Stromal cell of bone marrow (primary cell): ENCODE measurements at regions not wholly inside any gene's neighbourhood (a gene's known extent, or its start where the extent isn't known, plus 50 kb on each side); places are given as distances from the start of the nearest gene placed in this dataset.
"Not testable (repeated sequence)": the region's sequence is repeated elsewhere in the genome, so short reads cannot be mapped to it uniquely, and the experiment has no call there.

Experiments
- DNase-seq: peaks from one replicate; pipeline ENCODE4 v3.0.0-alpha.2; 2012; ENCODE audit warnings: low read depth

DNA sequence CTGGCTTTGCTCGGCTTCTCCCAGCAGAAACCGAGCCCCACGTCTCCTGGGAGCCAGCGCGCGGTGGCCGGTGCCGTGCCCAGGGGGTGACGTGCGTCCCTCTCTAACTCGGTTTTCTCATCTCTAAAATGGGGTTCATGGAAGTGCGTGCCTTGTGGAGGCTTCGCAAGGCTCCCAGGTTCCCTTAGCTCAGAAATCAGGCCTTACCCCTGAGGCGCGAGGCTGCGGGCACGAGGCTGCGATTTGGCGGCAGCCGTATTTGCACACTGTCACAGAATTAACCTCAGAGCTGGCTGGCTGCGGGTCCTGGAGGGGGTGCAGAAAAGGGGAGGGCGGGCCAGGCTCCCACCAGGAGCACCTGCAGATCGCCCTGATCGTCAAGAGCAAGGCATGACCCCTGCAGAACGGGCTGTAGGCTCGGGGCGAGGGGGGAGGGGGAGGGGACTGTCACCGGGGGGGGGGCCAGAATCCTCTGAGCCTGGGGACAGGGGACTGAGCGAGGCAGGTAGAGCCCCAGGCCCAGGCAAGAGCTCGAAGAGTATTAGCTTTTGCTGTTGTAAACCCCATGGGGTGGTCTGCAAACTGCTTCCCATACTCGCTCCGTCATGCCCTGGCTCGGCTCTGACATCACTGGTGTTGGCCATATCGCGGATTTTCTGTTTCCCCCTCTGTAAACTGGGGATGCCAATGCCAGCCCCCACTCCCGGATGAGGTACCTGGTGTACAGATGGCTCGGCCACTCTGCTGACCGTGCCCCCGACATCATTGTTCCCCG, 62.2 kb downstream of the CCNE1 start:
- DNase-seq, result no peak

DNA sequence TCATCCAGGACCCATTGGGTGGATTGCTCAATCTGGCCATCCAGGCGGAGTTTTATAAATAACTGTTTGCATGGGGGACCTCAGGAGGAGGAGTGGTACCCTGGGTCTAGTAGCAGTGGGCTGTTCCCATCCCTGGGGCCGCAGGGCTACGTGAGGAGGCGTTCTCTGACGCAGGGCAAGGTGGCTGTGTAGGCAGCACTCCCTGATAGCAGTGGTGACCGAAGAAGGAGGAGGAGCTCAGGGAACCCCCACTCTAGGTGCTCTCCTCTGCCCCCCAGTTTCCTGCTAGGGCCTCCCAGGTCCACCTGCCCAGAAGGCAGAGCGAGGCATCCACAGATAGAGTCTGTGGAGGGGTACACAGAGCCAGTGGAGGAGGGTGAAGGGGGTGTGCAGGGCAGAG, 64.1 kb downstream of the CCNE1 start:
- no peak for DNase-seq

DNA sequence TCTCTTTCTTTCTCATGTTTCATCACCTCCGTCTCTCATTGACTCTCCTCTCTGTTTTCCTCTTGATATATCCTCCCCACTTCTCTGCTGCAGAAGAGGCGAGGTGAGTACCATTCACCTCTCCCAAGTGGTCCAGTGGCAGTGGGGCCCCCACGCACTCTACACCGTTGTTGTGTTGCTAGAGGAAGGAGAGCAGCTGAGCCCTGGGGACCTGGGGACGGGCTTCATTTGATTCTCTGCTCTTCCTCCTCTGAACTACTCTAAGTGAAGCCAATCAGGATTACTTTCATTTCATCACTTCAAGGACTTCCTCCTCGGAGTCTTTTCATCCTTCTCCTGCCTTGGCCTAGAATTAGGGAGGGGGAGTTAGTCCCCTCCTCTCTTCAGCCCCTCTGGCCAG, 64.6 kb downstream of the CCNE1 start:
- no peak for DNase-seq

DNA sequence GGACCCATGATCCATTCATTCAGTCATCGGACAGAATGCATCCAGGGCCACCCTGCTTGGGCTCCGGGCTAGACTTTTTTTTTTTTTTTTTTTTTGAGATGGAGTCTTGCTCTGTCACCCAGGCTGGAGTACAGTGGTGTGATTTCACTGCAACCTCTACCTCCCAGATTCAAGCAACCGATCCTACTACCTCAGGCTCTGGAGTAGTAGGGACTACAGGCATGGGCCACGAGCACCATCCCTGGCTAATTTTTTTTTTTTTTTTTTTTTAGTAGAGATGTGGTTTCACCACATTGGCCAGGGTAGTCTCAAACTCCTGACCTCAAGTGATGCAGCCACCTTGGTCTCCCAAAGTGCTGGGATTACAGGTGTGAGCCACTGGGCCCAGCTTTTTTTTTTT, 65.1 kb downstream of the CCNE1 start:
- DNase-seq, result not testable (repeated sequence)

DNA sequence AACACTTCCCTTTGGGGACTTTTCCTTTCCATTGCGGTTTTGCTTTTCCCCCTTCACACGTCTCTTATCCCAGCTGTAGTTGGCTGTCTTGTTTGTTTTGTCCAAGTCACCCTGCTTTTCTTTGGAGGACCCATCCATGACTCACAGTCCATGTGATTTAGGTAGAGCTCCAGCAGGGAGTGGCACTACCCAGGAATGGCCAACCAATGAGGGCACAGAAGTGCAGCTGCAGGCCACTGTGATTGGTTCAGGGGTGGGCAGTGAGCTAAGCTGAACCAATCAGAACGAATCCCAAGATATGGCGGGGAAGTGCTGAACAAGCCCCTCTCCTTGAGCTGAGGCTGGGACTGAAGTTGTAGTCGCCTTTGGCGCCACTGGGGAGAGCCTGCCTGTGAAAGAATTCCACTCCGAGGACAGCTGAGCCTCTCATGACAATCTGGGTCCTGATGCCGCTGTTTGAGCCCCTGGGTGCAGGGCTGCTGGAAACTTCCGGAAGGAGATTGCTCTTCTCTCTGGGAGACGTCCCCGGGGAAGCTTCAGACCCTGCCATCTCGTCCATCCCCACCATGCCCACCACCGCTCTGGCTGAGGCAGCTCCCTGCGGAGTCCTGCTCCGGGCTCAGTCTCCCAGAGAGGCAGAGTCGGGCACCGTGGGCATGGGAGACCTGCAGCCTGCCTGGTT, 62.9 kb upstream of the URI1 start:
- DNase-seq, result peak; percentile 39

DNA sequence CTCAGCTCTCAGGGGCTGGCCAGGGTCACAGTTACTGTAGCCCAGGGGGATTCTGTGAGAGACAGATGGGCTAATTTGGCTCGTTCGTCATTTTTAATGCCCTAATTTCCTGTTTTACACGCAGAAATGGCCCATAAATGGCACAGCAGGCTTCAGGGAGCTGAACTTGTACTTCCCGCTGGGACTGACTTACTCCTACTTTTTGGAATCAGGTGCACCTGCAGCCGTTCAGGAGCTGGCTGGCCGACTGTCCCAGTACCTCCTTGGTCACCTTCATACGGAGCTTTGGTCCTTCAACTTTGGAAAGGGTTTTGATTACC, 62.4 kb upstream of the URI1 start:
- DNase-seq, result no peak

DNA sequence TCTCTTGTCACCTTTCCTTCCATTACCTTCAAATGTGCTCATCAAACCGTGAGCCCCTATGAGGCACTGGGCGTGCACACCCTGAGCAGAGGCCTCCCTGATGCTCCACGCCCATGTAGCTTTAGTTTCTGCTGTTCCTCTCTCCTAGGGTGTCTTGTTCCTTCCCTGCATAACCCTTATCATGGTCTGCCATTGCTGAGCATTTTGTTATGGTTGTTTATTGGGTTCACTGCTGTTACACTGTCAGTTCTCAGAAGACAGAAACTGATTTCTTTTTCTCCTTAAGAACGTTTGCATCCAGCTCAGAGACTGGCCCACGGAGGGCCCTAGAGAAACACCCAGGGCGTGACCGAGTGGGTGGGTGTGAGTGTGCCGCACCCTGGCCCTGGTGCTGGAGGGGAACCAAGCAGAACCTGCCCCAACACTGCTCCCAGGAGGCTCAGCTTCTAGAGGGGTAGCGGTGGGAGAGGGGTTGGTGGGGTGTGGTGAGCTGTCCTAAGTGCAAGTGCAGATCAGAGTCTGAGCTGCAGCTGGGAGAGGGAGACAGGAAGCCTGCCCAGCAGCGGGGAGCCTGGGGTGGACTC, 61.4 kb upstream of the URI1 start:
- DNase-seq, result no peak

DNA sequence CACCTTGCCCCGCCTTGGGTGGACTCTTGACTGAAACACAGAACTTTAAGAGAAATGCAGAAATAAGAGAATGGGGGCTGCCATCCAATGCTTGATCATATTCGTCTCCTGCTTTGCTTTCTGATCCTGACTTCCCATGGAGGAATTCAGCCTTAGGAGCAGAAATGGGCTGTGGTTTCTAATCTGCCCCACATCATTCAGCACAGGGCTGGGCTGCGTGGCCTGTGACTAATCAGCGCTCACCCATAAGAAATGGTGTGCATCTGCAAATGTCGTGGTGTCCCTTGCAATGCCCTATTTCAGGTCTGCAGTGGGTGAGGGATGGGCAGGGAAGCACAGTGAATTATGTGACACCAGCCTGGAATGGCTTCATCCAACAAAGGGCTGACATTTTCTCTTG, 60.7 kb upstream of the URI1 start:
- DNase-seq, result no peak

DNA sequence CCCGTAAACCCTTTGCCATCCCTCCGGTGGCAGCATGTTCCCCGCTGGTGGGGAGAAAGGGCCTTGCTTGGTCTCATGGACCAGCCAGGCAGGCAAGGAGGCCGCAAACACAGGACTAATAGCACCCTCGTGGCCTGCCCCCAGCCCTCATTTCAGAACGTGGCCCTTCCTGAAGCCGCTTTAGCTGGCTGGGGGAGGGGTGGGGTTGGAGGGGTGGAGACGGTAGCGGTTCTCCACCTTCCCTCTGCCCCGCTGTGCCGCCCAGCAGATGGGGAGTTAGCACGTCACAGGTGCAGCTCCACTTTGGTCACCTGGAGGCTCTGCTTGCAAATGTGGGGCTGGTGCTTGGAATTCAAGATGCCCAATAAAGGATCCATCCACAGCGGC, 59.3 kb upstream of the URI1 start:
- no peak for DNase-seq

DNA sequence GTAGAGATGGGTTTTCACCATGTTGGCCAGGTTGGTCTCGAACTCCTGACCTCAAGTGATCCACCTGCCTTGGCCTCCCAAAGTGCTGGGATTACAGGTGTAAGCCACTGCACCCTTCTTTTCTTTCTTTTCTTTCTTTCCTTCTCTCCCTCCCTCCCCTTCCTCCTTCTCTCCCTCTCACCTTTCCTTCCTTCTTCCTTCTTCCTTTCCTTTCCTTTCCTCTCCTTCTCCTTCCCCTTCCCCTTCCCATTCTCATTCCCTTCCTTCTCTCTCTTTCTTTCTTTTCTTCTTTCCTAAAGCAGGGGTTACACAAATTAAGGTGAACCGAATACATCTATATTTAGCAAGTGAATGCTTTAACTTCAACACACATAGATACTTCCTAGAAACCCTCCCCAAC, 58.0 kb upstream of the URI1 start:
- no peak for DNase-seq

DNA sequence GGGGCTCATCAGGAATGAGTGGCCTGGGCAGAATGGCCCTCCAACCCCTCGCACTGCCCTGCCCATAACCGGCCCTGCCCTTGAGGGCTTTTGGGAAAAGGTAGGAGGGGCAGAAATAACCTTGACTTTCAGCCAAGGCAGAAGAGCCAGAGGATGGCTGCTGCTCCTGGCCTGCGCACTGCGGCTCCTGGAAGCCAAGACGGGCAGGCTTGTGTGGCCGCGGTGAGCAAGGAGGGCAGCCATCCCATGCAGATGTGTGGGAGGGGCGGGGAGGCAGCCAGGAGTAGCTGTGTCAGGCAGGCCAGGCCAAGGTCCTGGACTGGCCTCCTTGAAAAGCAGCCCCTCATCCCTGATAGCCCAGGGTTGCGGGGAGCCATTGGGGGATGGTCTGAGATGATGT, 57.6 kb upstream of the URI1 start:
- no peak for DNase-seq

DNA sequence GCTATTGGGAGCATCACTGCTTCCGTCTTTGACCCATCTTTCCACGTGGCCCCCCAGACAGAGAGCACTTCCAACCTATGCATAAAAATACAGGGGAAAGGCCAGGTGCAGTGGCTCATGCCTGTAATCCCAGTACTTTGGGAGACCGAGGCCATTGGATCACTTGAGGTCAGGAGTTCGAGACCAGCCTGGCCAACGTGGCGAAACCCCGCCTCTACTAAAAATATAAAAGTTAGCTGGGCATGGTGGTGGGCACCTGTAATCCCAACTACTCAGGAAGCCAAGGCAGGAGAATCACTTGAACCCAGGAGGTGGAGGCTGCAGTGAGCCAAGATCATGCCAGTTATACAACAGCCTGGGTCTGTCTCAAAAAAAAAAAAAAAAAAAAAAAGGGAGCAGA, 55.9 kb upstream of the URI1 start:
- DNase-seq, result not testable (repeated sequence)

DNA sequence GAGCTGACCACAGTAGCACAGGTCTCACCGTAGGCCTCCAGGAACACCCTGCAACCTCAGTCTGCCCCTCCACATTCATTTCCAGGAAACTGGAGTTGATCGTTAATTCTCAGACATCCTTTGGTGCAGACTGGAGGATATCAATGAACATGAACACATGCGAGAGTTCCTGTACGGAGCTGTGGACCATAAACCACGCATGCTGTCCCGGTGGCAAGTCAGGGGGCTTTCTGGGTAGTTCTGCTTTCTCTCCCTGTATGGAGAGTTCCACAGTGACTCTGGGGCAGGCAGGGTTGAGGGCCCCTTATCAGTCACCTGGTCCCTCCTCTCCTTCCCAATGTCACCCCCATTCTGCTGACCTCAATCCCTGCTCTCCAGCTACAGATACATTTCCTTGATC, 55.5 kb upstream of the URI1 start:
- DNase-seq, result no peak

DNA sequence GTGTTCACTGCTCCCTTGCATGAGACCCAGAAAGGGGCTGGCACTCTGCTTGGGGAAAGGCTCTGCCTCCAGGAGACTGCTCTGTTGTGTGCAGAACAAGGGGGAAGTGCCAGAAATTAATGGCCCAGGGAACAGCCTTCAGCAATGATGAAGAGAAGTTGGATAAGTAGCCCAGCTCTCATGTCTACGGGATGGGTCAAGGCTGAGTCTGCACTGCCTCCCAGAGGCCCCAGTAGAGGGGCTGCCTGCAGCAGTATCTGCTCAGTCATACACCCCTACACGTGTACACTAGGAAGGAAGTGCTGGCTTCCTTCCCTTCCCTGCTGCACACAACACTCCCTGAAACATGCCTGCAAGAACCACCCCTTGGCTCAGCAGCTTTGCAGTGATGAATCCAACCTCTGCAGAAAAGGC, 54.6 kb upstream of the URI1 start:
- no peak for DNase-seq

DNA sequence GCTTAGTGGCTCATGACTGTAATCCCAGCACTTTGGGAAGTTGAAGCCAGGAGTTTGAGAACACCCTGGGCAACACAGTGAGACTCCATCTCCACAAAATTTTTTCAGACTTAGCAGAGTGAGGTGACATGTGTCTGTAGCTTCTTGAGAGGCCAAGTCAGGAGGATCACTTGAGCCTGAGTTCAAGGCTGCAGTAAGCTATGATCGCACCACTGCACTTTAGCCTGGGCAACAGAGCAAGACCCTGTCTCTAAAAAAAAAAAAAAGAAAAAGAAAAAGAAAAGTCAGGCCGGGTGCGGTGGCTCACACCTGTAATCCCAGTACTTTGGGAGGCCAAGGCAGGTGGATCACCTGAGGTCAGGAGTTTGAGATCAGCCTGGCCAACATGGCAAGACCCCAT, 54.0 kb upstream of the URI1 start:
- DNase-seq, result not testable (repeated sequence)

DNA sequence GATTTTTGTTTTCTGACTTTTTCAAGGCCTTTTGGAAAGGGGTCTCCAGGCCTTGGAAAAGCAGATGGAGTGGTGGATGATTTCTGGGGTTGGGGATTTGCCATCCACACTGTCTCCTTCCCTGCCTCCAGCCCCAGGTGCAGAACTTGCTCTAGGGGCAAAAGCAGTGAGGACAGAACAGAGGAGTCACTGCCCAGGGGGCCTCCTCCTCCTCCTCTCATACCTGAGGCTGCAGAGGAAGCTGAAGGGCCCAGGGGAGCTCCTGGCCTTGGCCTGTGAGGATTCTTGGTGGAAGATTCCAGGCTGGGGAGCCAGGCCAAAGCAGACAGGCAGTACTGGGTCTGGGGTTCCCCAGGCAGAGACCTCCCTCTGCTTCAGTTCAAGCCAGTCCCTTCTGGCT, 52.3 kb upstream of the URI1 start:
- no peak for DNase-seq

DNA sequence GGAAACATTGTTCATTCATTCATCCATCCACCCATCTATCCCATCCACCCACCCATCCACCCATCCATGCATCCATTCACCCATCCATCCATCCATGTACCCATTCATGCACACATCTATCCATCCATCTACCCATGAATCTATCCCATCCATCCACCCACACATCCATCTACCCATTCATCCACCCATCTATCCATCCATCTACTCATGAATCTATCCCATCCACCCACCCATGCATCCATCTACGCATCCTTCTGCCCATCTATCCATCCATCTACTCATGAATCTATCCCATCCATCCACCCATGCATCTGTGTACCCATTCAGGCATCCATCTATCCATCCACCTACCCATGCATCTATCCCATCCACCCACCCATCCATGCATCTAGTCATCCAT, 51.6 kb upstream of the URI1 start:
- DNase-seq, result no peak
